HG03439 (cell line): ENCODE measurements at regions not wholly inside any gene's neighbourhood (a gene's known extent, or its start where the extent isn't known, plus 50 kb on each side); places are given as distances from the start of the nearest gene placed in this dataset.

ENCODE experiments used
- ATAC-seq: cut with Tn5 transposase; IDR thresholded peaks from one replicate; pipeline ENCODE4 v1.9.1; 2021; ENCODE audit warnings: mild to moderate bottlenecking, moderate library complexity; ENCODE audit not compliant: unreplicated experiment

GRCh38 chr3:148128136-148128535, 569.6 kb upstream of the AGTR1 start:
- ATAC-seq: no peak

GRCh38 chr3:148131990-148132638, 565.6 kb upstream of the AGTR1 start:
- no peak for ATAC-seq

- ATAC-seq: no peak
Measured at GRCh38 chr3:148136816-148137215, 560.9 kb upstream of the AGTR1 start.

GRCh38 chr3:148146241-148146640, 551.5 kb upstream of the AGTR1 start:
- ATAC-seq: no peak

- ATAC-seq: no peak
Measured at GRCh38 chr3:148146947-148147826, 550.5 kb upstream of the AGTR1 start.

- no peak for ATAC-seq
Measured at GRCh38 chr3:148147903-148148302, 549.8 kb upstream of the AGTR1 start.

- no peak for ATAC-seq
Measured at GRCh38 chr3:148149556-148149955, 548.1 kb upstream of the AGTR1 start.

- ATAC-seq: no peak
Measured at GRCh38 chr3:148150141-148150540, 547.6 kb upstream of the AGTR1 start.

GRCh38 chr3:148158210-148158609, 539.5 kb upstream of the AGTR1 start:
- ATAC-seq: no peak

- no peak for ATAC-seq
Measured at GRCh38 chr3:148162132-148162531, 535.6 kb upstream of the AGTR1 start.

- no peak for ATAC-seq
Measured at GRCh38 chr3:148168347-148168746, 529.4 kb upstream of the AGTR1 start.

GRCh38 chr3:148173851-148174250, 523.9 kb upstream of the AGTR1 start:
- no peak for ATAC-seq

GRCh38 chr3:148175214-148175613, 522.5 kb upstream of the AGTR1 start:
- ATAC-seq: no peak

GRCh38 chr3:148178503-148178902, 519.2 kb upstream of the AGTR1 start:
- no peak for ATAC-seq

GRCh38 chr3:148184798-148185197, 512.9 kb upstream of the AGTR1 start:
- ATAC-seq: no peak

GRCh38 chr3:148186881-148187280, 510.8 kb upstream of the AGTR1 start:
- ATAC-seq: no peak

- no peak for ATAC-seq
Measured at GRCh38 chr3:148187296-148187695, 510.4 kb upstream of the AGTR1 start.

GRCh38 chr3:148190441-148190990, 507.2 kb upstream of the AGTR1 start:
- ATAC-seq: no peak

- ATAC-seq: no peak
Measured at GRCh38 chr3:148191966-148192365, 505.7 kb upstream of the AGTR1 start.

GRCh38 chr3:148197061-148197460, 500.6 kb upstream of the AGTR1 start:
- ATAC-seq: no peak

- no peak for ATAC-seq
Measured at GRCh38 chr3:148202386-148202785, 495.3 kb upstream of the AGTR1 start.
